SKM-1 treated with dmso at 0.1 percent for 144 hours (cell line): ENCODE measurements at regions not wholly inside any gene's neighbourhood (a gene's known extent, or its start where the extent isn't known, plus 50 kb on each side); places are given as distances from the start of the nearest gene placed in this dataset.

Experiments
- DNase-seq: peaks from one replicate; lab custom pipeline; 2025; ENCODE audit not compliant: unreplicated experiment; lab: John Stamatoyannopoulos, UW

GRCh38 chr5:79871364-79872120 is 119.5 kb downstream of the MTX3 start:
- DNase-seq, result no peak

- DNase-seq, result no peak
These were observed 122.8 kb downstream of the MTX3 start for GRCh38 chr5:79868163-79868670.

- no peak for DNase-seq
These were observed 125.5 kb downstream of the MTX3 start for GRCh38 chr5:79865579-79865978.

- no peak for DNase-seq
These were observed 126.7 kb downstream of the MTX3 start for GRCh38 chr5:79864364-79864763.

- no peak for DNase-seq
These were observed 131.5 kb downstream of the MTX3 start for GRCh38 chr5:79859588-79859987.

- DNase-seq, result no peak
These were observed 132.7 kb downstream of the MTX3 start for GRCh38 chr5:79858410-79858723.

- peak; percentile 45 for DNase-seq
These were observed 133.2 kb downstream of the MTX3 start for GRCh38 chr5:79857714-79858409.

GRCh38 chr5:79856456-79857055 is 134.5 kb downstream of the MTX3 start:
- no peak for DNase-seq

- DNase-seq, result no peak
These were observed 137.2 kb downstream of the MTX3 start for GRCh38 chr5:79853676-79854418.

GRCh38 chr5:79853028-79853427 is 138.0 kb downstream of the MTX3 start:
- DNase-seq, result no peak

GRCh38 chr5:79851391-79851863 is 139.6 kb downstream of the MTX3 start:
- DNase-seq, result no peak

GRCh38 chr5:79850941-79851340 is 140.1 kb downstream of the MTX3 start:
- no peak for DNase-seq

GRCh38 chr5:79850316-79850822 is 140.7 kb downstream of the MTX3 start:
- DNase-seq, result no peak

- no peak for DNase-seq
These were observed 141.4 kb downstream of the MTX3 start for GRCh38 chr5:79849486-79850315.
